ENCODE measurements at regions not wholly inside any gene's neighbourhood (a gene's known extent, or its start where the extent isn't known, plus 50 kb on each side); places are given as distances from the start of the nearest gene placed in this dataset.

DNA sequence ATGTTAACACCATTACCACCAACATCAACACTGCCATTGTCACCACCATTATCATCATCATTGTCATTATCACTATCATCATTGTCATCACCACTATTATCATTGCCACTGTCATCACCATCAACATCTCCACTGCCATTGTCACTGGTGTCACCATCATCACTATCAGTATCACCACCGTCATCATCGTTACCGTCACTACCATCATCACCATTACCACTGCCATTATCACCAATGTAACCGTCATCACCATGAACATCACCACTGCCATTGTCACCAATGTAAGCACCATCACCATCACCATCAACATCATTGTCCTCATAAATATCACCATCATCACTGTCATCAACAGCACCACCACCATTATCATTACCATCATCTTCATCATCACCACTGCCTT is 633.2 kb upstream of the EEF2KMT start:
- no peaks in the 10 kb centered on the region for H3K4me1 Mint-ChIP-seq
- TF ChIP-seq, protein P1, sequence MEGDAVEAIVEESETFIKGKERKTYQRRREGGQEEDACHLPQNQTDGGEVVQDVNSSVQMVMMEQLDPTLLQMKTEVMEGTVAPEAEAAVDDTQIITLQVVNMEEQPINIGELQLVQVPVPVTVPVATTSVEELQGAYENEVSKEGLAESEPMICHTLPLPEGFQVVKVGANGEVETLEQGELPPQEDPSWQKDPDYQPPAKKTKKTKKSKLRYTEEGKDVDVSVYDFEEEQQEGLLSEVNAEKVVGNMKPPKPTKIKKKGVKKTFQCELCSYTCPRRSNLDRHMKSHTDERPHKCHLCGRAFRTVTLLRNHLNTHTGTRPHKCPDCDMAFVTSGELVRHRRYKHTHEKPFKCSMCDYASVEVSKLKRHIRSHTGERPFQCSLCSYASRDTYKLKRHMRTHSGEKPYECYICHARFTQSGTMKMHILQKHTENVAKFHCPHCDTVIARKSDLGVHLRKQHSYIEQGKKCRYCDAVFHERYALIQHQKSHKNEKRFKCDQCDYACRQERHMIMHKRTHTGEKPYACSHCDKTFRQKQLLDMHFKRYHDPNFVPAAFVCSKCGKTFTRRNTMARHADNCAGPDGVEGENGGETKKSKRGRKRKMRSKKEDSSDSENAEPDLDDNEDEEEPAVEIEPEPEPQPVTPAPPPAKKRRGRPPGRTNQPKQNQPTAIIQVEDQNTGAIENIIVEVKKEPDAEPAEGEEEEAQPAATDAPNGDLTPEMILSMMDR (IDR thresholded peaks at IDR 0.05; ENCODE audit: unreplicated experiment), result no peak
- DNase-seq (ENCODE audit: low spot score in 2 of 2, unreplicated experiment in 2 of 2), result no peak
- H3K9me3 Mint-ChIP-seq, result no peaks in the 10 kb centered on the region
- no peaks in the 10 kb centered on the region for H3K27me3 Mint-ChIP-seq (ENCODE audit: low read depth)
- H3K36me3 Mint-ChIP-seq, result no peaks in the 10 kb centered on the region
- H3K4me3 Mint-ChIP-seq, result no peak overlapping the region
- no peak overlapping the region for H3K27ac Mint-ChIP-seq

DNA sequence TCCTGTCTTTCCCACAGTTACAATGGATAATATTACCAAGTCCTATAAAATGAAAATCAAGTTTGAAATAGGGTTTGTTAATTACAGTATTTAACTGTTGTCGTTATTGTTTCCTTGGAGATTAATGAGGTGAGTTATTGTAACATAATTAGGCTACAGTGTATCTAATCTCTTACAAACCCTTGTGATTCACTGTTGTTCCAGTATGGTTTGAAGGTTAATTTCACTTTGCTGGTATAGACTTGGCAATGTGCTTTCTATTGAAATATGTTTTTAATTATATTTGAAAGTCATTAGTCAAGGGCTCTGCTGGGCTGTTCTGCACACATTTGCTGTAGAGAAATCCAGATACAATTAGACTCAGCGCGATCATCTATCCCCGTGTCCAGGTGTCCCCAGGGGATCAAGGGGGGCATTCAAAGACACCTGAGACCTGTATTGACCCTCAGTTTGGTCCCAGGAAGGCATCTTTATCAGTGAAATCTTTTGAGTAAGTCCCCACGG is 624.6 kb upstream of the EEF2KMT start:
- H3K27me3 Mint-ChIP-seq (ENCODE audit: low read depth), result peaks cover 6% of the 10 kb centered on the region
- no peaks in the 10 kb centered on the region for H3K36me3 Mint-ChIP-seq
- TF ChIP-seq, protein P1 (IDR thresholded peaks at IDR 0.05; ENCODE audit: unreplicated experiment), result no peak
- no peak overlapping the region for H3K27ac Mint-ChIP-seq
- no peak for DNase-seq (ENCODE audit: low spot score in 2 of 2, unreplicated experiment in 2 of 2)
- no peak overlapping the region for H3K4me3 Mint-ChIP-seq
- no peaks in the 10 kb centered on the region for H3K9me3 Mint-ChIP-seq
- H3K4me1 Mint-ChIP-seq, result no peaks in the 10 kb centered on the region

DNA sequence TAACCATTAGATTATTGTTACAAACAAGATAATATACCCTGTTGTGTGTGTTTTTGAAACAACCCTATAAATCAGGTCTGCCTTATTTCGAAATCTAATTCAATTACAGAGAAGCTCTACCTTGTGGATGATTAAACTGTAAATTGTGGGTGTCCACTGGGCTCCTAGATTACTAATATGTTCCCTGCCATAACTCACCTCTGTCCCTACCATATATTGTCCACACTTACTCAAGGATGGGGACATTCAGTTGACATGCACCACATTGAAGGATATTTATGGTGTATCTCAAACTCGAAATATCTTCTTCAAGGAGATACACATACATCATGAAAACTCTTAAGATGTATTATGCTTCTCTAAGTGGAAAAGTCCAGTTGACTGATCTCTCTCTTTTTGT is 617.6 kb upstream of the EEF2KMT start:
- Mint-ChIP-seq H3K27me3 (ENCODE audit: low read depth) (no peaks in the 10 kb centered on the region), H3K9me3 (peaks cover 7% of the 10 kb centered on the region), H3K27ac (no peak overlapping the region), H3K4me1 (no peaks in the 10 kb centered on the region), H3K4me3 (no peak overlapping the region), H3K36me3 (no peaks in the 10 kb centered on the region)
- TF ChIP-seq, protein P1 (IDR thresholded peaks at IDR 0.05; ENCODE audit: unreplicated experiment), result no peak
- DNase-seq (ENCODE audit: low spot score in 2 of 2, unreplicated experiment in 2 of 2), result no peak

DNA sequence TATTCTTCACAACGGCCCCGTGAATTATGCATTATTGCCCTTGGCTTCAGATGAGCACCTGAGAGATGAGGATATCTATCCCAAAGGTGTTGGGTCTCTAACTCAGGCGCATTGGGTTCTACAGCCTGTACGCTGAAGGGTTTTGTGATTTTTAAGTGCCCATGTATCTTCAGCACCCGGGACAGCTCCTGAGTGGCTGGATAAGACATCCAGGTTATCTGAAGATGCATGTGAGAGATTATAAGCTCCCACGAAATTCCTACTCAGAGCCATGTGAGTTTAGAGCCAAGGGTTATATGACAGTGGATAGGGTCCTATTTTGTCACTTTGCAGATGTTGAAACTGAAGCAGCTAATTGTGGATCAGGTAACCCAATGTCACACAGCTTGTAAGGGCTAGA is 612.3 kb upstream of the EEF2KMT start:
- H3K36me3 Mint-ChIP-seq, result no peaks in the 10 kb centered on the region
- no peaks in the 10 kb centered on the region for H3K27me3 Mint-ChIP-seq (ENCODE audit: low read depth)
- no peaks in the 10 kb centered on the region for H3K4me1 Mint-ChIP-seq
- no peak overlapping the region for H3K4me3 Mint-ChIP-seq
- peaks cover 7% of the 10 kb centered on the region for H3K9me3 Mint-ChIP-seq
- DNase-seq (ENCODE audit: low spot score in 2 of 2, unreplicated experiment in 2 of 2), result peak; percentile 46 to 62
- TF ChIP-seq, protein P1 (IDR thresholded peaks at IDR 0.05; ENCODE audit: unreplicated experiment), result no peak
- no peak overlapping the region for H3K27ac Mint-ChIP-seq

DNA sequence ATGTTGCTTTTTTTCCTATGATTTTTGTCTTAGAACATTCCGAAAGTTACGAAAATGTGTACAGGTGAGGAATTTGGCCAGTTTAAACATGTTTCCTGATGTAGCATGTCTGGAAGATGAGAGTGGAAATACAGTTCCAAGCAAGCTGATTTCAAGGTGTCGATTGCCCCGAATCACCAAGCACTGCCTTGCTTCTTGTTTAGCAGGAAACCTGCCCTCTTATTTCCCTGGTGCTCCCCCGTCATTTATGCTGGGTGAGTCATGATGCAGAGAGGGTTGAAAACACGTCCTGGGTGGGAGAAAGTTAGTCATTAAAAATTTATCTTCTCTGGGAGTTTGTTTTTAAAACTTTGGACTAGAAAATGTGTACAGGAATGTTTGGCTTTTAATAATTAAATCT is 608.6 kb upstream of the EEF2KMT start:
- no peak for DNase-seq (ENCODE audit: low spot score in 2 of 2, unreplicated experiment in 2 of 2)
- no peaks in the 10 kb centered on the region for H3K27me3 Mint-ChIP-seq (ENCODE audit: low read depth)
- H3K36me3 Mint-ChIP-seq, result no peaks in the 10 kb centered on the region
- no peak overlapping the region for H3K4me3 Mint-ChIP-seq
- no peaks in the 10 kb centered on the region for H3K4me1 Mint-ChIP-seq
- TF ChIP-seq, protein P1 (IDR thresholded peaks at IDR 0.05; ENCODE audit: unreplicated experiment), result no peak
- H3K9me3 Mint-ChIP-seq, result peaks cover 14% of the 10 kb centered on the region
- no peak overlapping the region for H3K27ac Mint-ChIP-seq

DNA sequence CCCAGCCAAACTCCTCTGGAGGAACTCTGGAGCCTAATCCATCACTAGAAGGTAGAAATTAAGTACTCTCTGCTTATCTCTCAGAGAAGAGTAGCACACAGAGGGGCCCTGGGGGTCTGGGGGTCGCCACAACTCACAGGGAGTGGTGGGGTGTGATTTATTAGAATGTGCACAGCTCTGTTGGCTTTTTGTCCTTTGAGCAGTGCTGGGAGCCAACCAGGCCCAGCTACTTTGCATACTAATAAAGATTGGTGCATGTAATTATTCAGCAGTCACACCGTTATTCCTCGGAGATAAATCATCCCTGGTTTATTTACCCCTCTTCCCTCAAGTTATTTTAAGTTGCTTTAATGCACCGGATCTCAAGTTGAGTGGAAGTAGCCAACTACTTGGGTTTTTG is 606.7 kb upstream of the EEF2KMT start:
- Mint-ChIP-seq H3K27me3 (ENCODE audit: low read depth) (no peaks in the 10 kb centered on the region), H3K4me1 (no peaks in the 10 kb centered on the region), H3K9me3 (peaks cover 20% of the 10 kb centered on the region), H3K36me3 (no peaks in the 10 kb centered on the region), H3K4me3 (no peak overlapping the region), H3K27ac (no peak overlapping the region)
- TF ChIP-seq, protein P1 (IDR thresholded peaks at IDR 0.05; ENCODE audit: unreplicated experiment), result no peak
- DNase-seq (ENCODE audit: low spot score in 2 of 2, unreplicated experiment in 2 of 2), result no peak
